ENCODE measurements at regions not wholly inside any gene's neighbourhood (a gene's known extent, or its start where the extent isn't known, plus 50 kb on each side); places are given as distances from the start of the nearest gene placed in this dataset.

DNA sequence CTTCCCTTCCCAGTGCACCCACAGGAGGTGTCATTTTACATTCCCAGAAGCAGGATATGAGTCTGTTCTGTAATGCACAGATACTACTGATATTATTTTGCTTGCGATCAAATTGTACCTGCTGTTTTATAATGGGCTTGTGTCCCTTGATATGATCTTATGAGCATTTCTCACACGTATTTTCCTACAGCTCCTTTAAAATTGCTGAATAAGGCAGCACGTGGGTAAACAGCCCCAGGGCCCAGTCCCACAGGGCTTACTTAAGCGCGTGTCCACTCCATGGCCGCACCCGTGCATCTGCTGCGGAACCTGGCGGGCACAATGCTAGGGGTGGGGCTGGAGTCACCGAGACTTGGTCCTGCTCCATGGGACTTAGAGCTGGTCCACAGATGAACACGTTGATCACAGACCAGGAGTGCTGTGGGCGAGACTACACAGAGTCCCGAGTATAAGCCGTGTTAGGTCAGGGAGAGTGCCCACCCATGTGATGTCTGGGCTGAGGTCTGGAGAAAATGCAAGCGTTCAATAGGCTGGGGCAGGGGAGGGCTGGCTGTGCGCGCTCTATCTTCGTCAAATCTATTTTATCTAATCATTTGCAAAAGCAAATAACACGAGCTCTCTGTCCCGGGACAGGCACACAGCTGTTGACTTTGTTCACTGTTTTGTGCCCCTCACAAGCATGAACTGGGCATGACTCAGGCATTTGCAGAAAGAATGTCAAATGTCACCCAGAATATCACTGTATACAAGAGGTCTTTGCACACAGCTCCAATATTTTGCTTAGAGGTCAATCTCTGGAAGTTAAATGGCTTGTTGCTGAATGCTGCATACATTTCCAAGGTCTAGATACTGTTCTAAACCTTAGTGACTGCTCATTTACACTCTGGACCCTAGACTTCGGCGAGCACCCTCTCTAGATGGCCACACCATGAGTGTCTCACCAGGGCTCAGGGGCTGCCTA, 119.3 kb downstream of the CRYAA start:
- TF ChIP-seq POLR2A (IDR thresholded peaks at IDR 0.05): no peak
- TF ChIP-seq, protein P1, sequence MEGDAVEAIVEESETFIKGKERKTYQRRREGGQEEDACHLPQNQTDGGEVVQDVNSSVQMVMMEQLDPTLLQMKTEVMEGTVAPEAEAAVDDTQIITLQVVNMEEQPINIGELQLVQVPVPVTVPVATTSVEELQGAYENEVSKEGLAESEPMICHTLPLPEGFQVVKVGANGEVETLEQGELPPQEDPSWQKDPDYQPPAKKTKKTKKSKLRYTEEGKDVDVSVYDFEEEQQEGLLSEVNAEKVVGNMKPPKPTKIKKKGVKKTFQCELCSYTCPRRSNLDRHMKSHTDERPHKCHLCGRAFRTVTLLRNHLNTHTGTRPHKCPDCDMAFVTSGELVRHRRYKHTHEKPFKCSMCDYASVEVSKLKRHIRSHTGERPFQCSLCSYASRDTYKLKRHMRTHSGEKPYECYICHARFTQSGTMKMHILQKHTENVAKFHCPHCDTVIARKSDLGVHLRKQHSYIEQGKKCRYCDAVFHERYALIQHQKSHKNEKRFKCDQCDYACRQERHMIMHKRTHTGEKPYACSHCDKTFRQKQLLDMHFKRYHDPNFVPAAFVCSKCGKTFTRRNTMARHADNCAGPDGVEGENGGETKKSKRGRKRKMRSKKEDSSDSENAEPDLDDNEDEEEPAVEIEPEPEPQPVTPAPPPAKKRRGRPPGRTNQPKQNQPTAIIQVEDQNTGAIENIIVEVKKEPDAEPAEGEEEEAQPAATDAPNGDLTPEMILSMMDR (IDR thresholded peaks at IDR 0.05): no peak
- intact Hi-C loops (cut with DNase I; ENCODE audit: low total_unique reads): no loop called here
- Histone ChIP-seq H3K9me3 (no peaks in the 10 kb centered on the region), H3K27ac (no peak overlapping the region), H3K27me3 (no peaks in the 10 kb centered on the region), H3K36me3 (ENCODE audit: low read depth, missing control alignments) (no peaks in the 10 kb centered on the region), H3K4me3 (no peak overlapping the region), H3K4me1 (no peaks in the 10 kb centered on the region)
- DNase-seq: no peak
- 92 to 95% methylated on average over 22 of the region's 22 CpGs for WGBS, 2 donors

DNA sequence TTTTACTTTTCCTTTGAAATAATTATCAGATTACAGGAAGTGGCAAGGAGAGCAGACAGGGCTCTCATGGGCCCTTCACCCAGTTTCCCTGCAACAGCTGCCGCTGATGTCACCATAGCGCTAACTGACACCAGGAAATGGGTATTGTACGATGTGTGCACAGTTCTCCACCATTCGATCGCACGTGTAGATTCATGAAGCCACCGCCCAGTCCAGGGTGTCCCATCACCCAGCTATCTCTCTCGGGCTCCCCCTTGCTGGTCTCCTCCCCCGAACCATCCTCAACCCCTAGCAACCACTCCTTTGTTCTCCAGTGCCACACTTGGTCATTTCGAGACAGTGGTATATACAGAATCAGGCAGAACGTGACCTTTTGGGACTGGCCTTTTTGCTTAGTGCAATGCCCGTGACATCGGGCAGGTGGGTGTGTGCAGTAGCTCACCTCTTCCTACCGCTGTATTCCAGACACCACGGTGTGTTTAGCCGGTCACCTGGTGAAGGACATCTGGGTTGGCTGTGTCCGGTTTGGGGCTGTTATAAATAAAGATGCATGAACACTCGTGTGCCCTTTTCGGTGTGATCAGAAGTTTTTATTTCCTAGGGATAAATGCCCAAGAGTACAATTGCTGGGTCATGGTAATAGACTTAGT, 118.4 kb downstream of the CRYAA start:
- no peak overlapping the region for H3K27ac ChIP-seq
- WGBS, 2 donors: 89 to 91% methylated on average over 19 of the region's 19 CpGs

DNA sequence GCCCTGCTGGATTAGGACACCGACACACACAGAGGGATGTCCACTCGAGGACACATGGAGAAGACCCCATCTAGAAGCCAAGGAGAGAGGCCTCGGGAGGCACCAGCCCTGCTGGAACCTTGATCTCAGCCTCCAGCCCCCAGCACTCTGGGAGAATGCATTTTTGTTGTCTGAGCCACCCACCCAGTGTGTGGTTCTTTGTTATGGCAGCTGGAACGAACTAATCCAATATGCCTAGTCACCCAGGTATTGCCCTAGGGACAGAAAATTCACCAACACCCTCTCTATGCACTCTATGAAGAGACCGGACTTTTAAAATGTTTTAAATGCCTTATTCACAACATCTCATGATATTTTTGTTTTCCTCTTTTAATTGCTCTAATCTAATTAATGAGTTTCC, 117.4 kb downstream of the CRYAA start:
- H3K4me3 ChIP-seq: no peak overlapping the region
- TF ChIP-seq, protein P1 (IDR thresholded peaks at IDR 0.05): no peak
- no peak for TF ChIP-seq POLR2A (IDR thresholded peaks at IDR 0.05)

More for the DNA sequence above, 118.4 kb downstream of the CRYAA start:
- H3K4me3 ChIP-seq: no peak overlapping the region
- no peaks in the 10 kb centered on the region for H3K9me3 ChIP-seq
- H3K36me3 ChIP-seq (ENCODE audit: low read depth, missing control alignments): no peaks in the 10 kb centered on the region
- H3K4me1 ChIP-seq: no peaks in the 10 kb centered on the region
- intact Hi-C loops (cut with DNase I; ENCODE audit: low total_unique reads): no loop called here
- TF ChIP-seq POLR2A (IDR thresholded peaks at IDR 0.05): no peak
- TF ChIP-seq, protein P1 (IDR thresholded peaks at IDR 0.05): no peak
- no peak for DNase-seq
- no peaks in the 10 kb centered on the region for H3K27me3 ChIP-seq

DNA sequence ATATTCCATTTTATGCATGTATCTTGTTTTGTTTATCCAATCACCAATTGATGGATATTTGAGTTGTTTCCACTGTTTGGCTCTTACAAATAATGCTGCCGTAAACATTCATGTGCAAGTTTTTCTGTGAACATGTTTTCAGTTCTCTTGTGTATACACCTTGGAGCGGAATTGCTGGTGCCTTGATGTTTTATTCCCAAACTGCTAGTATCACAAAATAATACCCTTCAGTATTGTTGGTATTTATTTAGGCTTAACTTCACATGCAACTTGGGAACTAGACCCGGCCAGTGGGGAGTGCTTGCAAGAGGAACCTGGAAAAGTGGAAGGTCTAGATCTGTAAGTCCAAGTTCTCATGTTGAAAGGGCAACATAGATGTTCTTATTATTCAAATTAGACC, 115.9 kb downstream of the CRYAA start:
- H3K27me3 ChIP-seq: no peaks in the 10 kb centered on the region
- H3K9me3 ChIP-seq: no peaks in the 10 kb centered on the region
- DNase-seq: no peak
- no peak overlapping the region for H3K27ac ChIP-seq
- intact Hi-C loops (cut with DNase I; ENCODE audit: low total_unique reads): no loop called here
- no peak overlapping the region for H3K4me3 ChIP-seq
- H3K4me1 ChIP-seq: no peaks in the 10 kb centered on the region
- H3K36me3 ChIP-seq (ENCODE audit: low read depth, missing control alignments): no peaks in the 10 kb centered on the region
- WGBS, 2 donors: 95 to 98% methylated on average over 3 of the region's 3 CpGs
- TF ChIP-seq, protein P1 (IDR thresholded peaks at IDR 0.05): no peak
- TF ChIP-seq POLR2A (IDR thresholded peaks at IDR 0.05): no peak

More for the DNA sequence above, 117.4 kb downstream of the CRYAA start:
- no peaks in the 10 kb centered on the region for H3K27me3 ChIP-seq
- DNase-seq: no peak
- H3K36me3 ChIP-seq (ENCODE audit: low read depth, missing control alignments): no peaks in the 10 kb centered on the region
- H3K4me1 ChIP-seq: no peaks in the 10 kb centered on the region
- H3K27ac ChIP-seq: no peak overlapping the region
- H3K9me3 ChIP-seq: no peaks in the 10 kb centered on the region
- WGBS, 2 donors: 91 to 93% methylated on average over 5 of the region's 5 CpGs
- intact Hi-C loops (cut with DNase I; ENCODE audit: low total_unique reads): no loop called here
